ENCODE measurements at regions not wholly inside any gene's neighbourhood (a gene's known extent, or its start where the extent isn't known, plus 50 kb on each side); places are given as distances from the start of the nearest gene placed in this dataset.

DNA sequence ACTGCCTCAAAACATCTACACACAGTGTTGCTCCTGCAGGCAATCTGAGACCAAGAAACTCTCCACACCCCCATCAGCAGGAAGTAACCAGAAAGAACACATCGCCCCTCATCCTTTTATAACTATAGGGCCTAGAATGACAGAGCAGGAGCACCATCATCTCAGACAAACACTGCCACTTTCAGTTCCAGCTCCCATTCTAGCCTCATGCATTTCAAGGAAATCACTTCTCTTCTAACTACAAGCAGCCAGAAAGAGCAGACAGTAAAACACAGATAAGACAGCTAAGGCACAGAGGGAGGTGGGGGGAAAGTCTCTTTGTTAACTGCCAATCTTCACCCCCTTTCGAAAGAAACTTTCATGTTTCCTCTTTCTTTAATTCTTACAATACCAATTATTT is 102.6 kb upstream of the TENT5D start:
- TF ChIP-seq POLR2A (IDR thresholded peaks at IDR 0.05) (no peak), EP300 (IDR thresholded peaks at IDR 0.05) (no peak)
- TF ChIP-seq, protein P1, sequence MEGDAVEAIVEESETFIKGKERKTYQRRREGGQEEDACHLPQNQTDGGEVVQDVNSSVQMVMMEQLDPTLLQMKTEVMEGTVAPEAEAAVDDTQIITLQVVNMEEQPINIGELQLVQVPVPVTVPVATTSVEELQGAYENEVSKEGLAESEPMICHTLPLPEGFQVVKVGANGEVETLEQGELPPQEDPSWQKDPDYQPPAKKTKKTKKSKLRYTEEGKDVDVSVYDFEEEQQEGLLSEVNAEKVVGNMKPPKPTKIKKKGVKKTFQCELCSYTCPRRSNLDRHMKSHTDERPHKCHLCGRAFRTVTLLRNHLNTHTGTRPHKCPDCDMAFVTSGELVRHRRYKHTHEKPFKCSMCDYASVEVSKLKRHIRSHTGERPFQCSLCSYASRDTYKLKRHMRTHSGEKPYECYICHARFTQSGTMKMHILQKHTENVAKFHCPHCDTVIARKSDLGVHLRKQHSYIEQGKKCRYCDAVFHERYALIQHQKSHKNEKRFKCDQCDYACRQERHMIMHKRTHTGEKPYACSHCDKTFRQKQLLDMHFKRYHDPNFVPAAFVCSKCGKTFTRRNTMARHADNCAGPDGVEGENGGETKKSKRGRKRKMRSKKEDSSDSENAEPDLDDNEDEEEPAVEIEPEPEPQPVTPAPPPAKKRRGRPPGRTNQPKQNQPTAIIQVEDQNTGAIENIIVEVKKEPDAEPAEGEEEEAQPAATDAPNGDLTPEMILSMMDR (IDR thresholded peaks at IDR 0.05): no peak
- Histone ChIP-seq H3K27me3 (no peaks in the 10 kb centered on the region), H3K9me3 (peaks cover 0 to 3% of the 10 kb centered on the region in 2 donors), H3K27ac (no peak overlapping the region), H3K4me1 (ENCODE audit: insufficient read depth) (no peaks in the 10 kb centered on the region), H3K4me3 (no peak overlapping the region), H3K36me3 (no peaks in the 10 kb centered on the region)
- intact Hi-C loops (cut with DNase I): loop anchor here in 1 of 4 donors (2.0 kb wide), 1 partner anchor 35 kb away; no protein-coding TSS in a partner anchor
- WGBS, 3 donors: 78 to 90% (median 82%) methylated on average over 2 of the region's 2 CpGs
- DNase-seq: no peak

DNA sequence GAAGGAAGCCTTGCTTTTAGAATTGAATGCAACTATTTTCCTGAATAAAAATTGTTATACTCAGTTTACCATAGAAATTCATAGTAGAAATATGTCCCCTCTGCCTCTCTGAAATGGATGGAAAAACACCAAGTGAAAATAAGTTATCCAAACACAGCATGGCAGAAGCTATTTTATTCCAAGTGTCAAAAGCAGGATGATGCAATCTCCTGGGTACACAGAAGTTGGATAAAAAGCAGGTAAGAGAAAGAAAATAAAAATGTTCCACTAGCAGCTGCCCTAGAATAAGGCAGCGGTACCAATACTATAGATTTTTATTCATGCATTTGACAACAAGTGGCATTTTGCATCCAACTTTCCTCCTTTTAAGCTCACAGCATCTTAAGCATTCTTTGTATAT is 89.0 kb upstream of the TENT5D start:
- no peaks in the 10 kb centered on the region for H3K9me3 ChIP-seq
- H3K27me3 ChIP-seq: no peaks in the 10 kb centered on the region
- H3K4me1 ChIP-seq (ENCODE audit: insufficient read depth): no peaks in the 10 kb centered on the region
- H3K4me3 ChIP-seq: no peak overlapping the region
- WGBS, 3 donors: 74 to 77% (median 74%) methylated on average over 1 of the region's 1 CpG
- H3K27ac ChIP-seq: no peak overlapping the region
- no peak for DNase-seq
- TF ChIP-seq, protein P1 (IDR thresholded peaks at IDR 0.05): no peak
- TF ChIP-seq POLR2A (IDR thresholded peaks at IDR 0.05) (no peak), EP300 (IDR thresholded peaks at IDR 0.05) (no peak)
- intact Hi-C loops (cut with DNase I): no loop called here
- no peaks in the 10 kb centered on the region for H3K36me3 ChIP-seq

DNA sequence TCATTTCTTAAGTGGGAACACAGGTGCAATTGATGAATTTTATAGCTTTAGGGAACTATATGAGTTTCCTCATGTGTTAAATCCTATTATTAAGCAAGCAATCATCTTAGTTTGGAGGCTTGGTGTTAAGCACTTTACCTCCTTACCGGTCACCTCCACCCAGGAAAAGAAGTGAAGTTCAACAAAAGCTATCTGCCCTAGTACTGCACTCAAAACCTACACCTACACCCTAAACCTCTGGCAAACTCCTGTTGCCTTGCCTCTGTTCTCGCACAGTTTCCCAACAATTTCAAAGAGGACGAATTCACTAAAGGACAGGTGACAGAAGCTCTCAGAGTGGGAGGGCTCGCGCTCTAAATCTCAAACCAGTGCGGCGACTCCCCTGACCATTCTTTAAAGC is 85.7 kb upstream of the TENT5D start:
- intact Hi-C loops (cut with DNase I): no loop called here
- H3K27ac ChIP-seq: no peak overlapping the region
- WGBS, 3 donors: 47 to 71% (median 56%) methylated on average over 7 of the region's 7 CpGs

DNA sequence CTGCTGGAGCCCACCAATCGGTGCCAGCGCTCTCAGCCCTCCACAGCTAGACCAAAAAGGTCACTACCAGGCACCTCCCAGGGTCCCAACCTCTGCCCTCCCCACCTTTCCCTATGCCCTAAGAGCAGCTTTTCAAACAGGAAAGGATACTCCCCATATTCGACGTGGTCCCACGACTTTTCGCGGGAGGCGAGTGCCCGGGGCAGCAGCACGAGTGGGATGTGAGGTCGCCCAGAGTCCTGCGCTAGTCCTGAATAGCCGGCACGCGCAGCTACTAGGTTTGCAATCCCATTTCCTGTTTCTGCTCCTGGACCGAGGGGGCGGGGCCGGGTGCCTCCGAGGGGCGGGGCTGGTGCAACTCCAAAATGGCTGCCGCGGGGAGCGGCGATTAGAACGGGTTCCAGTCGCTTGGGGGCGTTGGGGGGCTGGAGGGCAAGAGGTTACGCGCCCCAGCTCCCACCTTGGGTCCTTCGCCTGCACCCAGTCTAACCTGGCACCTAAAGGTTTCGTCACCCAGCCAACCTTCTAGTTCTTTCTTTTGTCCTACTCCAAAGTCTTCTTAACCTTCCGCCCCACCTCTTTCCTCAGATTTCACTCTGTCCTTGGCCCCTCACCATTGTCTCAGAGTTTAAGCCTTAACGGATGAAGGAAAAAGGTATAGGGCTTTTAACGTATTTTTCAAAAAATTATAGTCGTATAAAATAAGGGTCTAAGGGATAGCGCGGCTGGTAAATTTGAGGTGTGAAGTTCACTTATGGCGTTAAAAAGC is 85.0 kb upstream of the TENT5D start:
- 42 to 57% (median 56%) methylated on average over 32 to 38 of the region's 38 CpGs for WGBS, 3 donors
- TF ChIP-seq, protein P1 (IDR thresholded peaks at IDR 0.05): no peak
- TF ChIP-seq POLR2A (IDR thresholded peaks at IDR 0.05): no peak
- Histone ChIP-seq H3K9me3 (no peaks in the 10 kb centered on the region), H3K4me1 (ENCODE audit: insufficient read depth) (no peaks in the 10 kb centered on the region), H3K4me3 (peak overlapping the region; percentile 35), H3K27me3 (no peaks in the 10 kb centered on the region), H3K27ac (no peak overlapping the region), H3K36me3 (no peaks in the 10 kb centered on the region)
- intact Hi-C loops (cut with DNase I): no loop called here
- DNase-seq: peak; percentile 58 to 77 (median 74)

More for the DNA sequence above, 85.7 kb upstream of the TENT5D start:
- DNase-seq: no peak
- no peaks in the 10 kb centered on the region for H3K9me3 ChIP-seq
- no peaks in the 10 kb centered on the region for H3K27me3 ChIP-seq
- no peaks in the 10 kb centered on the region for H3K4me1 ChIP-seq (ENCODE audit: insufficient read depth)
- TF ChIP-seq EP300 (IDR thresholded peaks at IDR 0.05) (no peak), POLR2A (IDR thresholded peaks at IDR 0.05) (no peak)
- TF ChIP-seq, protein P1 (IDR thresholded peaks at IDR 0.05): no peak
- no peaks in the 10 kb centered on the region for H3K36me3 ChIP-seq
- H3K4me3 ChIP-seq: peak overlapping the region; percentile 35
